Gastrocnemius medialis (tissue), 4 donors: ENCODE measurements at regions not wholly inside any gene's neighbourhood (a gene's known extent, or its start where the extent isn't known, plus 50 kb on each side); places are given as distances from the start of the nearest gene placed in this dataset.

ENCODE experiments used
- CTCF ChIP-seq, 5 experiments: fragments of 450-650 bp in 3 of 5; fragments of 200-600 bp in 2 of 5; sonication (generic) in 2 of 5; IDR thresholded peaks in 4 of 5; conservative IDR thresholded peaks in 1 of 5; 1 replicate in 4 of 5; 2 replicates in 1 of 5; pipeline ENCODE4 v1.5.1; 2016 to 2019; ENCODE audit warnings: antibody characterized with exemption in 5 of 5, mild to moderate bottlenecking in 3 of 5, moderate library complexity in 3 of 5
- POLR2A ChIP-seq, 2 donors: fragments of 450-650 bp; IDR thresholded peaks; one replicate each; pipeline ENCODE4 v1.6.1; 2017; ENCODE audit warnings: antibody characterized with exemption in 2 of 2, mild to moderate bottlenecking in 2 of 2, moderate library complexity in 2 of 2

DNA sequence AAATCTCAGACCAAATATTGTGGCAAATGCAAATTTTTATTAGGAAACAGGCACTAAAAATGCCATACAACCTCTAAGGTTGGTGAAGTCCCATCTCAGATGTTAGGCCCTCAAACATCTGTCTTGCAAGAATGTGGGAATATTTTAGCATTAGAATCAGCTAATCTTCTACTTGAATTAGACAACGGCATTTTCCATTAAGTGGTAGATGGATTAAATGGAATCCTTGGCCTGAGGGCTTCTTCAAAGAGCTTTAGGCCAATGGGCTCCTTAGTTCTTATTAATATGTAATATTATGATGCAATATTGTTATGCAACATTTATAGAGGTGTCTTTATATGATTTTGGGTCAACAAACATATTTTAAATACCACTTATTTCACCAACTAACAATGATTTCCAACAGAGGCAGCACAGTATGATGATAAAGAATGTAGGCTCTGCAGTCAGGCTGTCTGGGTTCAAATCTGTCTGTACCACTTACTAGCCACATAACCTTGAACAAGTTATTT lies 122.9 kb upstream of the PLEKHA5 start:
- TF ChIP-seq CTCF (IDR thresholded peaks at IDR 0.05 in 4 of 5, conservative IDR thresholded peaks at IDR 0.05 in 1 of 5) (no peak), POLR2A (IDR thresholded peaks at IDR 0.05) (no peak)
